ENCODE measurements at regions not wholly inside any gene's neighbourhood (a gene's known extent, or its start where the extent isn't known, plus 50 kb on each side); places are given as distances from the start of the nearest gene placed in this dataset.
A peak's percentile ranks its signal among the peaks of the same experiment; 100 is the strongest.

DNA sequence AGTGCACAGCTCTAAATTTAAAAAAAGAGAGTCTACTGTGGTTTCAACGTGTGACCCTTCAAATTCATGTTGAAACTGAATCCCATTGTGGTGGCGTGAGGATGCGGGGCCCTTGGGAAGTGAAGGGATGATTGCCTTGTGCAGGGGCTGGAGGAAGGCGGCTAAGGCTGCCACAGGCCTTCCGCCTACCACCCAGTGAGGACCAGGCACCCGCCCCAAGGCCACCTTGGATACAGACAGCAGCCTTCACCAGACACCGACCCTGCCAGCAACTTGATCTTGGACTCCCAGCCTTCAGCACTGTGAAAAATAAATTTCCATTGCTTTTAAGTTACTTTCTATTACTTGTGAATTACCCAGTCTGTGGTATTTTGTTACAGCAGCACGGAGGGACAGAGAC is 103.4 kb upstream of the TMEM18 start:
- no peak for DNase-seq

DNA sequence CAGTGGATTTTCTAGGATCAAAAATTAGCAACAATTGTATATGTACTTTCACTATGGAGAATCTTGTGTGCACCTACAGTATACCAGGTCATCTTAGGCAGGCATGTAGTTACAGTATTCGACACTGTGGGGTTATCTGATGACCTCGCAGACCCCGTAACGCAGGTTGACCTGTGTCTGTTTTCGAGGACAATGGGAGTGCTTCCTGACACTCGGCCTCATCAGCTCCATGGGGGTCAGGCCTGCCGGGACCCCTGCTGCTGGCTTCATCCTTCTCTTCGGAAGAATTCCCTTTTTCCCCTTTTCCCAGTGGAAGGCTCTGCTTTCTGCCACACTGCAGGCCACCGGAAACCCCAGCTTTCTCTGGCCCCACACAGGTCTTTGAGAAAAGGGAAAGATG is 102.8 kb upstream of the TMEM18 start:
- no peak for DNase-seq

DNA sequence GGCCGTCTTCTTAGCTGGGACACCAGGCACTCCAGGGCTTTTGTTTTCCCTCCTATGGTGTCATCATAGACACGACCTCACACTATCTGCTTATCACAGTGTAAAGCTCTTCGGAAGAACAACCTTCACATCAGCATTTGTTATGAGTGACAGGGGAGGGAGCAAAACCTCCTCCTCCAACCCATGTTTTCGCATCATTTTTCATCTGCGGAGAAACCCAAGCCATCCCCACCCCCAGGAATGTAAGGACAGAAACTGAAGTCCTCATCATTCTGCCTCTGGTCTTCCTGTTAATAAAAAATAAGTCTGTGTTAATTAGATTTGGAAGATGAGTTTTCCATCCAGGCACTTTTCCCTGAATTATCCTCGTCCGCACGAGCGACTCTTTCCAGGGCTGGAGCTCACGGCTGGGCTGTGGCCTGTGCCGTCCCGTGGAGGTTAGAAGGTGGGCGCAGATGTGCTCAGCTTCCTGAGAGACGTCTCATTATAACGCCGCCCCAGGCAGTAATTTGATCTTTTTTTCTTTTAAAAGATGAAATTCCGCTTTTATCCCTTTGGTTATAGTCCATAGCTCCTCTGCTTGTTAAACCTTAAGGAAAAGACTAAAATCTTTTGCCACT is 101.6 kb upstream of the TMEM18 start:
- no peak for DNase-seq

DNA sequence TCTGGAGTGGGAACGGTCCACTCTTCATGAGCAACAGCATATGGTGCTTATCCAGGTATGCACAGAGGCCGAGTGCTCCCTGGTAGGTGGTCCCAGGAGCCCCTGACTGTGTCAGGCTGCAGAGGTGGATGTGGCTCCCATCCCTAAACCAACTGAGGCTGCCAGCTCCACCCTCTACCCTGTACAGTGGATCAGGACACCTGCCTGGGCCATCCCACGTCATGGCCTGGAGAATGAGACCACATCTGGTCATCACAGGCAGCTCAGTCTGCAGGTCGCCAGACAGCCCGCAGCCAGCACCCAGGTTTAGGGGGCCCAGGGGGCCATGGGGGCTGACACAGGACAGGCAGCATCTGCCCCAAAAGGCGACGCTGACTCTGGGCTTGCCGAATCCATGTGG is 100.3 kb upstream of the TMEM18 start:
- DNase-seq: no peak

DNA sequence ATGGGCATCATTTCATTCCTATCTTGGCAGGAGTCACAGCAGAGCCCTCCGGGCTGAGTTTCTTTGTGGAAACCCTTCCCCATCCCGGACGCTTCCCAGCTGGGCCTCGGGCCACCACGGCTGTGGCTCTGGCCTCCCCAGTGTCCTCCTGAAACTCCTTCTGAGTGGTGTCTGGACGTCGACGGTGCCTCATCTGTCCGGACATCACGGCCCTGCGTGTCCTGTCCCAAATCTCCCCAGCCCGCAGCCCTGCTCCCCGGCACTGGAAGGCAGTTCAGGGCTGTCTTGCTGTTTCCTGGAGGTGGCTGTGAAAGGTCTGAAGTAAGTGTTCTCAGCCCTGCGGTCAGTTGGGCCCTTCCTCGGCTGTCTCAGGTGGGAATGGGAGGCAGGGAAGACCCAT is 99.8 kb upstream of the TMEM18 start:
- DNase-seq: no peak

DNA sequence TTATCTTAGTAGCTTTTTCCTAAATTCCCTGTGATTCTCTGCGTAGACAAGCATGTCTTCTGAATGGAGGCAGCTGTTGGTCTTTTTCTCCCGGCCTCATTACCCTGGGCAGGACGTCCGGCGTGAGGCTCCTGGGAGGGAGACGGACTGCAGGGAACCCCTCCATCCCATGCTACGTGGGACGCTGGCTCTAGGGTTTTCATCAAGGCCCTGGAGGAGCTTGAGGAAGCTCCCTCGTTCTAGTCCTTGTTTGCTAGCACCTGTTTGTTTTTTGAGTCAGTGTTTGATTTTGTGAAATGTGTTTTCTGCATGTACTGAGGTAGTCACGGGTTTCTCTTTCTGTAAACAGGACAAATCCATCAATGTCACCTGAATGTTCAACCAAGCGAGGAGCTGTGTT is 99.3 kb upstream of the TMEM18 start:
- no peak for DNase-seq

DNA sequence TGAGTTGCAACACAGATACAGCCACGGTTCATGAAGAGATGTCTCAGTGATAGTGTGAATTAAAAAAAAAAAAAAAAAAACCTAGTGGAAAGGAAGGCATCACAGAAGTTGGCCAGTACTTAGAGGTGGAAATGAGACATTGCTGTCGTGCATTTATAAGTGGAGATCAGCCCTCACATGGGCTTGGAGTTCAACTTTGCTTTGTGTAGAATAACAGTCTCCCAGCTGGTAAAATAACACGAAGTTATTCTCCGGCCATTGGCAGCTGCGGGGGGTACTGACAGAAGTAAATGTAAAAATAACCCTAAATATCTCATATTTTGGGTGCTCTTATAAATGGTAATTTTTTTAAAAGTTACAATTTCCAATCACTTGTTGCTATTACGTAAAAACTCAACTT is 98.8 kb upstream of the TMEM18 start:
- DNase-seq: no peak

DNA sequence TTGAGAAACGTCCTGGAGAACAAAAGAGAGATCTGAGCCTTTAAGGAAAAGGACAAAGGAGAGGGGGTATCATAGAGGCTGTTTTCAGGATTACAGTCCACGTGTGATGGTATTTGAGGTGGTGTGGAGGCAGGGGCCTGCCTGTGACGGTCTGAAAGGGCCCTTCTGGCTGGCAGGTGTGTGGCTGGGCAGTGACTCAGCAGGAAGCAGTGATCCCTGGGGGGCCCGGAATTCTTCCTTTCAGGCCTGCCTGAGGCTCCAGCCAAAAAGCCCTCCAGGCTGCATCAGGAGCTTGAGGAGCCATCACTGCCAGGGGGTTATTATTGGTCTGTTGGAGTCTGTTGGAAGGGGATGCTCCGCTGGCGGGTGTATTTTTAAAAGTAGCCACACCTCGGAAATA is 97.2 kb upstream of the TMEM18 start:
- no peak for DNase-seq

DNA sequence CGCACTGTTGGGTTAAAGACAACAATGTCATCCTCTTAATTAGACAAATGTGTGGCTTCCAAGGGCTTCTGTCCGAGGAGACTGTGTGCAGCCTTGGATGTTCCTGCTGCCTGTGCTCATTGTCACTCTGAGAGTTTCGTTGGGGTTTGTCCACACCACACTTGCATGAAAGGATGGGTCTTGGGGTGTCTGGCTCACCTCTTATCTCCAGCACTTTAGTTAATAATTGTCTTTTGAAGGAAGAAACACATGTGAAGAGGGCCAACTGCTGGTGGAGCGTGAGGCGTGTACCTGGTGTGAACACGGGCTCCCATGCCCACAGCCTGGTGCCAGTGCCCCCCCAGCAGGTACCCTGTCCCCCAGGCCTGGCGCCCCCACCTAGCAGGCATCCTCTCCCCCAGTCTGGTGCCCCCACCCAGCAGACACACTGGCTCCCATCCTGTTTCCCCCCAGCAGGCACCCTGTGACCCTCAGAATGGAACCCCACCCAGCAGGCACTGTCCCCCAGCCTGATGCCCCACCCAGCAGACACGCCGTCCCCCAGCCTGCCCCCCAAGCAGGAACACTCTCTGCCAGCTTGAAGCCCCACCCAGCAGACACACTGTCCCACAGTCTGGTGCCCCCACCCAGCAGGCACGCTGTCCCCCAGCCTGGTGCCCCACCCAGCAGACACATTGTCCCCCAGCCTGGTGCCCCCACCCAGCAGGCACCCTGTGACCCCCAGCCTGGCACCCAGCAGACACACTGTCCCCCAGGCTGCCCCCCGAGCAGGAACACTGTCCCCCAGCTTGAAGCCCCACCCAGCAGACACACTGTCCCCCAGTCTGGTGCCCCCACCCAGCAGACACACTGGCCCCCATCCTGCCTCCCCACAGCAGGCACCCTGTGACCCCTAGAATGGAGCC is 96.3 kb upstream of the TMEM18 start:
- no peak for DNase-seq

DNA sequence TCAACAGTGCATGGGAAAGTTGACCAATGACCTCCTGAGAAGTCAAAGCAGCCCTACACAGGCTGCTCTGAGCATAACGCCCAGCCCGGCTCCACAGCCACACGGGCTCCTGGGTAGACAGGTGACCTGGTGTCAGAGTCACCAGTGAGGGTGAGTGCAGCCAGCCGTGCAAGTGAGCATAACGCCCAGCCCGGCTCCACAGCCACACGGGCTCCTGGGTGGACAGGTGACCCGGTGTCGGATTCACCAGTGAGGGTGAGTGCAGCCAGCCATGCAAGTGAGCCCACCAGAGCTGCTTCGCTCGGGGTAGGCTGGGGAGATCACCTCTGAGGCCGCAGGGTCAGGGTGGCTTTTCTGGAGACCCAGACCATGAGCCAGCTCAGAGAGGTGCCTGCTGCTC is 94.3 kb upstream of the TMEM18 start:
- no peak for DNase-seq

DNA sequence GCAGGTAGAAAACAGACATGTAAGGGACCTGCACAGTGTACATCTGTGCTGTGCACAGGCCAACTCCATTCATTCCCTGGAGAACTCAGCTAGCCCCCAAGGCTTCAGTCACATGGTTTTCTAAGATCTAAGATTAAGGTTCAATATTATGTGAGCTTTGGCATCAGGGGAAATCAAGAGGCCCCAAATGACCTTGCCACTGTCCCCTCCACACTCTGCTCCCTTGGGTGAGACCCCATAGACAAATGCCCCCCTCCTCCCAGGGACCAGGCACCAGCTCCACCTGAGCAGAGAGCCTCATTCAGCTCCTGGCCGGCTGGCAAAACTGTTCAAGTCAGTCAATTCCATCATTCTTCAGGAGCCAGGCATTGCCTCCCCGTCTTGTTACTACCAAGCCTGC is 93.6 kb upstream of the TMEM18 start:
- no peak for DNase-seq

DNA sequence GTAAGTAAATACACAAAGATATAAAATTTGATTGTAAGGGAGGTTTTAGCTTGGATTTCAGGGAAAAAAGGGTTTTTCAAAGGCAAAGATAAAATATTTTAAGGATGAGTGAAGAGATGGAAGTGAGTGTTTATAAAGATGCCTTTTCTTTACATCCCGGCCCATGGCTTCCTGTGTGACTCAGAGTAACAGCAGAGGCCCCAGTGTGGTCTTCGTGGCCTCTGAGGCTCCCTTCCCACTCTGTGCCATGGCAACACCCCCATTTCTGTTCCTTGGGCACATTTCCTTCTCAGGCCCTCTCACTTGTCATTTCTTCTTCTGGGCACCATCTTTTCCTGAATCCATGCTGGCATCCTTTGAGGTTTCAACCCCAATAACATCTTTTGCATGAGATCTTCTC is 92.6 kb upstream of the TMEM18 start:
- DNase-seq: peak; percentile 41

DNA sequence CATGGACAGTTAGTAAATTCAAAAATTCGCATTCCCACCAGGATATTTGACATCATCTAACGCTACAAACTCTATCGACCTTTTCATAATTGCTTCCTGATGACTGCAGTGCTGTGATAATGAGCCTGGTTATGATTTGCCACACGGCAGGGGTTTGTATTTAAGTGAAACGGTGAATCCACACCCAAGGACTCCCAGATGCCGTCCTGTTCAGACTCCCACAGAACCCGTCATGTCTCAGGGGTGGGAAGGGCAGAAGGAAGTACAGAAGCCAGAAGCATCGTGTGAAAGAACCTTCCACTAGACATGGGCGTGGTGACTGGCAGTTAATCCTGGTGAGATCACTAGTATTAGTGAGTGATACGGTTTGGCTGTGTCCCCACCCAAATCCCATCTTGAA is 91.2 kb upstream of the TMEM18 start:
- peak; percentile 27 for DNase-seq

DNA sequence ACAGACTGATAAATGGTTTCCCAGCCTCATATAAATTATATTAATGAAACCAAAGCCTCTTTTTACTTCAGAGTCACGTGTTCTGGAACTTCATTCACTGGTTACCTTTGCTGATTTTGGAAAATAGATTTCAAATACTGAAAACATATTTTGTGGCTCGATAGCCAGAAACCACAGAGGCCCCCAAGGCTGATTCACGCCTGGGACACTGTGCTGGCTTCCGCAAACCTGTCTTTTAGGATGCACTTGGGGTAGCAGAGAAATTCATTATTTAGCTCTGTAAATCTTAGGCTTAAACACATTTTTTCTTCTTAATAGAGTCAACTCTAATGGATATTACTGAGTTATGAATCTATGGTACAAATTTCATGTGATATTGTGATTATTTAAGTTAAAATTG is 90.7 kb upstream of the TMEM18 start:
- DNase-seq: no peak

DNA sequence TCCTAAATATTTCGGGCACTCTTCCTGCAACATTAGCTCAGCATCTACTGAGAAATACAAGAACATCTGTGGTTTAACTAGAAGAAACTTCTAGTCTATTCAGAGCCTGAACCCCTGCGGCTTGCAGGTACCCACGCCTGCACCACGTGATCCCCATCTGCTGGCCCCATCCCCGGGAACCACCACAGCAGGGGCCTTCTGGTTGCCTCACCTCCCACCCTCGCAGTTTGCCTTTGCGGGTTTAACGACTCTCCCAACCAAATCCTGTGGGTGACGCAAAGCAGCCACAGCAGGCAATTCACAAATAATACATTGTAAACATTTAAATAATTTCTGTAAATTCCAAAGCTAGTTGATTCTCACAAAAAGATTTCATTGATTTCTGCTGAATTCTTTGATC is 90.2 kb upstream of the TMEM18 start:
- no peak for DNase-seq

DNA sequence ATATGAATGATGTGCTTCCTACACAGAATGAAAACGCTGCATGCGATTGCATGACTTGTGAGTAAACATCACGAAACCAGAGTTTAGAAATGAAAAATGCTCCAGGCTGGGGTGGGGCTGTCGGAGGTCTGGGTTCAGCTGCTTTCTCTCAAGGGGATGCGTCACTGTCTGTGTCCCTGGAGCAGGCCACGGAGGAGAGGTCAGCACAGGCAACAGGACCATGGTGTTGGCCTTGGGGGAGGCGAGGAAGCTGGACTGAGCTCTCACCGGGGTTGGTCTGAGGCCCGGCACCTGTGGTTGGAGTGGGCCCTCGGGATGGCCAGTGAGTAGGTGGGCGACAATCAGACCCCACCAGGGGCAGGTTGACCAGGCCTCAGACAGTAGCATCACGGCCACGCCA is 89.0 kb upstream of the TMEM18 start:
- no peak for DNase-seq

DNA sequence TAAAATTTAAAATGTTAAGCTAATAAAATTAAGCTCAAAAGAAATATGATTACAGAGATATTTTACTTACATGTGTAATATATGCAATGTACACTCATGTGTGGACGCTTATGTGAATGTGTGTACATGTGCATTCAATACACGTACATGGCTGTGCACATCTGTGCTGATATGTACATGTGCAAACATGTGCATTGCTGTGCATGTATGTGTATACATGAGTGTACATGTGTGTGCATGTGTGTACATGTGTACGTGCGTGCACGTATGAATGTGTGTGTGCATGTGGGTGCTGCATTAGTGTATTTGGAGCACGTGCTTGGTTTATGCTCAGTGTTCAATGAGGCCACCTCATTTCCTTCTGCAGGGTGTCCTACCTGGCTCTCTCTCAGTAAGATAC is 88.2 kb upstream of the TMEM18 start:
- DNase-seq: no peak

DNA sequence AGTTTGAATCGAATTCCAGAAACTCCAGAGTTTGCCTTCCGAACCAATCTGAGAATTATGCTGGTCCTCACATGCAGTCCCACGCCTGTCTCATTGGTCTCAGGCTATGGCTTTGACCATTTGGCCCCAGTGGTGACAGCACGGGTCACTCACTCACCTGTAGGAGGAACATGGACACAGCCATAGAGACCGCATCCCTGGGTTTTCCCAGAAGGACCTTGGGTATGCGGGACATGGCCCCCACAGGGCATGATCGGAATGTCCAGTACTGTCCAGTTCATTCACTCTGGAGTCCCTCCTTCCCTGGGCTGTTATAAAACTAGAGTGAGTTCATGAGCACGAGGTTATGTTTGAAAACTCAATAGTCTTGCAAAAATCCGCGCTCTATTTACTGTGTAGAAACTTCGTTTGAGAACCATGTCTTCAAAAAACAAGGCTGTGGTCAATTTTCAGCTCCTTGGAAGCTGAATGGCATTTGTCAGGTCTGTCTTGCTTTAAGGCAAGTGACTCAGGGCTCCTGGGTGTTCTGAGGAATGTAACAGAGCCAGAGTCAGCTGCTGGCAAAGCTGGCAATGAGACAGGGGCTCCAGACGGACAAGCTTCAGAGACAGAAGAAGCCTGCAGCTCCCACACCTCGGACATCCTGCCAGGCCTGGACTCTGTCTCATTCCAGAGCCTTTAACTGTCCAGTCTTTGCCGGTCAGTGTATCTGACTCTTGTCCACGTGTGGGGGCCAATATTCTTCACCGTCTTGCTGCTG is 86.7 kb upstream of the TMEM18 start:
- DNase-seq: peak; percentile 74

DNA sequence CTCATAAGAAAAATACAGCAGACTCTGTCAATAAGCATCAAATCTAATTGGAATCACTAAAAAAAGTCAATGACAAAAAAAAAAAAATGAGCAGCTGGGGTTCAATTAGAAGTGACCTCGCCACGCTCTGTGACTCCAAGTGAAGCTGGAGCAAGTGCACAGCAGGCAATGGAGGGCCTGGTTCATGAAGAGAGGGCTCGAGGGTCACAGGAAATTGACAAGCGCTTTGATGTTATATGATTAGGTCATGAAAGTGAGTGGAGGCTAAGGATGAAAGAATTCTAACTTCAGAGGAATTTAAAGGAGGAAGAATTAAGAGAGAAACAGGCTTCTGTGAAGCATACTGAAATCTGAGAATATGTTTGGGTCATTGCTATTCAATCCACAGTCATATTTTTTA is 85.4 kb upstream of the TMEM18 start:
- no peak for DNase-seq

DNA sequence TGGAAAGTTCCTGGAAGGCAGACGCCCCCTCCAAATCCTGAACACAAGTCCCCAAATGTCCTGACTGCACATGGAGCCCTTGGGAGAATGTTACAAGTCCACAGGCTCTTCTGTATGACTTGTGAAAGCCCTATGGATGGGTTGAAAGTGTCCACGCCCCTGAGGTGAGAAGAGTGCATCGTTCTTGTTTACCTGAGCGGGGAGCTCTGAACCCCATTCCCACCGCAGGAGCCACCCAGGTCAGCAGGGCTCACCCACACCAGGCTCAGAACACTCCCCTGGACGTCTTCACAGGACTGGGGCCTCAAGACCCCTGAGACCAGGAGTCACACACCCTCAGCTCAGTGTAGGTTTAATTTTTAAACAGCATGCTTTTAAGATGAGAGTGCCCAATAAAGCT is 84.2 kb upstream of the TMEM18 start:
- no peak for DNase-seq

DNA sequence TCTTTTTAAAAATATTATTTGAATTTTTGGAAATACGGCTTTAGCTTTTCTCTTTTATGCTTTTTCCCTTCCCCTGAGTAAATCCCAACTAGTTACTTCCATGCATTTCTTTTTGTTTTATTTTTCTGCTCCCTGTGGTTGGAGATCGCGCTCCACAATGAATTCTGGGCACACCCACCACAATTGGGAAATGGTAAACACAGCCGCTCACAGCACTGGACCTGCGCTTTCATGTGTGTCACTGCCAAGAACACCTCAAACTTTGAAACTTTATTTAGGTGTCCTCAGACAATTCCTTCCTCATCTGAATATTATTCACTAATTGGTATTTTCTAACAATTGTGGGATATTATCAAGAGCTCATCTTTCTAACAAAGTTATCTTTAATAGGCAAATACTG is 82.8 kb upstream of the TMEM18 start:
- DNase-seq: no peak

DNA sequence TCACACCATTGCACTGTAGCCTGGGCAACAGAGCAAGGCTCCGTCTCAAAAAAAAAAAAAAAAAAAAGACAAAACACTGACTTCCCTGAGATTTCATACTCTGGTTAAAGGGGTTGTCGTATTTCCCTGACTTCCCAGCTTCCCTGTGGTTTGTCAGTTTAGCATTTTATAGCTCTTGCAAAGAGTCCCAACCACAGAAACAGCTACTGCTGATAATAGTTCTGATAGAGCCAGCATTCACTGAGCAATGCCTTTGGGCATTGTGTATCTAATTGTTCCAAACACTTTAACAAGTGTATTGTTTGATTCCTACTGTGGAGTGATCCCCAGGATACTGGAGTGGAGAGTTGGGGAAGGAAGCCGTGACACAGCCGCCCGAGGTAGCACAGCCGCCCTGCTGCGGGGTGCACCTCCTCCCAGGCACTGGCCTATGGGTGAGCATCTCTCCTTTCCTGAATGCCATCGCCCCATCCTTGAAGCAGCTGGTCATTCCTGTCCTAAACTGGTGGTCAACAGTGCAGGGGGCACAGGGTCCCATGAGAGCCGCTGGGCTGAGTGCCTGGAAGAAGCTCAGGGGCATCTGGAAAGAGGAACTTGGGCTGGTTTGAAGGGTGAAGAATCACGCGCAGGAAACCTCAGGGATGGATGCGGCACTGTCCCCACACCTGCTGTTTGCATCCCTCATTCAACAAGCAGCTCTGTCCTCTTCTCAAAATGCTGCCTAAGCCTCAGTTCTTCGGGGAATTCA is 81.0 kb upstream of the TMEM18 start:
- DNase-seq: no peak

DNA sequence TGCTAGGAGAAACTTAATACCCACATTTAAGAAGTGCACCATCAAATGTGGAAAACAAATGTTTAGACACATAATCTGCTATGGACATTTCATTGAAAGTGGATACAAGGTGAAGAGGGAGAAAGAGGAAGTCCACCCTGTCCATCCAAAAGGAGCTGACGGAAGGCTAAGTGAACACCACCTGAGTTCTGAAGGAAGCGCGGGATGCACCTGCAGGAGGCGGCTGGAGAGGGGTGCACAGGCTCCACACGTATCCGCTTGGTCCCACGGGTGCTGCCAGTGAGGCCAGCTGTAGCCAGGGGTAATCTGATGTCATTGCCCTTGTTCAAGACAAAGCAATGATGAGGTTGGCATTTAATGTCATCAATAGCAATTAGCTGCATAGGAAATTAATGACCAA is 75.9 kb upstream of the TMEM18 start:
- DNase-seq: no peak
